SK-N-MC (cell line): ENCODE measurements at regions not wholly inside any gene's neighbourhood (a gene's known extent, or its start where the extent isn't known, plus 50 kb on each side); places are given as distances from the start of the nearest gene placed in this dataset.

Experiments
- EZH2 ChIP-seq: fragments of 200-600 bp; sonication (generic); IDR thresholded peaks from one replicate; pipeline ENCODE4 v1.6.1; 2017; ENCODE audit warnings: antibody characterized with exemption
- FOXP2 ChIP-seq: optimal IDR thresholded peaks from 2 replicates; pipeline ENCODE3; 2011; ENCODE audit warnings: mild to moderate bottlenecking, moderate library complexity; ENCODE audit not compliant: insufficient read depth; ENCODE audit errors: extremely low read length, control extremely low read depth
- POLR2AphosphoS5 ChIP-seq: IDR thresholded peaks from 2 replicates; pipeline ENCODE4 v1.6.1; 2012; ENCODE audit warnings: mild to moderate bottlenecking, low read depth, low read length, borderline replicate concordance

DNA sequence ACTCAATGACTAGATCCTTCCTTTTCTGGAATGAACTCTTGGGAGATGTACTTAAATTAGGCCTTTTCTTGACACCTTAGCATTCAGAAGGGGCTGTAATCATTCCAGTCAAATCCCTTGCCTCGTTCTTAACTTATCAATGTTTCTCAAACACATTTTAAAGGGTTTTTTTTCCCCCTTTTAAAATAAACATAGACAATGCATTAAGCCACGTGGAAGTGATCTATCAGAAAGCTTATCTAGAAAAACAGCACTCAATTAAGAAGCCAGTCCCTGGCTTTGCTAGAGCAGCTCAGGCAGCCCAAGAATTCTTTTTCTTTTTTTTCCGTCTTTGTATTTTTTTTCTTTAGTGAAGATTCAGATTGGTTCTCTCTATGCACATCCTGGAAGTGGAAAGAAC is 118.2 kb downstream of the PCDH7 start:
- no peak for TF ChIP-seq POLR2AphosphoS5
- TF ChIP-seq EZH2 = no peak
- TF ChIP-seq FOXP2 = no peak
